GM10266 (cell line): ENCODE measurements at regions not wholly inside any gene's neighbourhood (a gene's known extent, or its start where the extent isn't known, plus 50 kb on each side); places are given as distances from the start of the nearest gene placed in this dataset.
"Not testable (repeated sequence)": the region's sequence is repeated elsewhere in the genome, so short reads cannot be mapped to it uniquely, and the experiment has no call there.

ENCODE experiments used
- DNase-seq: peaks from one replicate; pipeline ENCODE4 v3.0.0; 2012; ENCODE audit errors: extremely low spot score
- CTCF ChIP-seq: IDR thresholded peaks from 2 replicates; pipeline ENCODE4 v1.5.1; 2012; ENCODE audit warnings: mild to moderate bottlenecking, low read depth; ENCODE audit not compliant: control insufficient read depth, insufficient read depth; ENCODE audit errors: missing control alignments

- no peak for TF ChIP-seq CTCF
- DNase-seq, result no peak
Measured at GRCh38 chr2:35496022-35496421, 859.6 kb upstream of the CRIM1 start.

GRCh38 chr2:35495182-35495581, 860.4 kb upstream of the CRIM1 start:
- DNase-seq, result no peak

GRCh38 chr2:35478121-35478520, 877.5 kb upstream of the CRIM1 start:
- DNase-seq, result not testable (repeated sequence)

More at GRCh38 chr2:35495182-35495581, 860.4 kb upstream of the CRIM1 start:
- TF ChIP-seq CTCF, result no peak

GRCh38 chr2:35468245-35468644, 887.3 kb upstream of the CRIM1 start:
- TF ChIP-seq CTCF, result no peak
- DNase-seq, result no peak

- no peak for DNase-seq
- TF ChIP-seq CTCF, result no peak
Measured at GRCh38 chr2:35463805-35464596, 891.6 kb upstream of the CRIM1 start.

GRCh38 chr2:35462226-35462998, 893.2 kb upstream of the CRIM1 start:
- TF ChIP-seq CTCF, result no peak
- no peak for DNase-seq

- no peak for DNase-seq
- no peak for TF ChIP-seq CTCF
Measured at GRCh38 chr2:35461406-35461805, 894.2 kb upstream of the CRIM1 start.
